HEK293T (cell line): ENCODE measurements at regions not wholly inside any gene's neighbourhood (a gene's known extent, or its start where the extent isn't known, plus 50 kb on each side); places are given as distances from the start of the nearest gene placed in this dataset.

Source experiments
- CTCF ChIA-PET: fragments of 350-600 bp; formaldehyde crosslinking; extraction: SDS; loops from one replicate; lab custom pipeline; 2021; ENCODE audit warnings: antibody characterized with exemption, inconsistent platforms; lab: Yijun Ruan, JAX
- POLR2A ChIA-PET: fragments of 350-600 bp; formaldehyde crosslinking; extraction: SDS; loops from one replicate; lab custom pipeline; 2020; ENCODE audit warnings: antibody characterized with exemption, inconsistent platforms; lab: Yijun Ruan, JAX
- DNase-seq: peaks from one replicate; pipeline ENCODE4 v3.0.0; 2012; ENCODE audit warnings: mixed read lengths; ENCODE audit errors: extremely low spot score
- ARNT ChIP-seq: fragments of 450-650 bp; IDR thresholded peaks from 2 replicates; pipeline ENCODE4 v1.6.1; 2017; ENCODE audit warnings: mild to moderate bottlenecking
- BHLHE40 ChIP-seq: fragments of 450-650 bp; IDR thresholded peaks from 2 replicates; pipeline ENCODE4 v1.6.1; 2016; ENCODE audit warnings: mild to moderate bottlenecking, moderate library complexity, borderline replicate concordance
- CTBP1 ChIP-seq: fragments of 450-650 bp; IDR thresholded peaks from 2 replicates; pipeline ENCODE4 v1.6.1; 2016; ENCODE audit warnings: borderline replicate concordance
- ELF4 ChIP-seq: fragments of 450-650 bp; IDR thresholded peaks from 2 replicates; pipeline ENCODE4 v1.6.1; 2017; ENCODE audit warnings: antibody characterized with exemption
- FOXA1 ChIP-seq: fragments of 450-650 bp; IDR thresholded peaks from 2 replicates; pipeline ENCODE4 v1.6.1; 2016; ENCODE audit warnings: mild to moderate bottlenecking
- FOXK2 ChIP-seq: fragments of 450-650 bp; IDR thresholded peaks from 2 replicates; pipeline ENCODE4 v1.6.1; 2016; ENCODE audit warnings: mild to moderate bottlenecking
- FOXM1 ChIP-seq: fragments of 450-650 bp; IDR thresholded peaks from 2 replicates; pipeline ENCODE4 v1.6.1; 2017; ENCODE audit warnings: mild to moderate bottlenecking, borderline replicate concordance
- HDGF ChIP-seq: fragments of 450-650 bp; IDR thresholded peaks from 2 replicates; pipeline ENCODE4 v1.6.1; 2017; ENCODE audit warnings: antibody characterized with exemption, borderline replicate concordance
- L3MBTL2 ChIP-seq: fragments of 450-650 bp; conservative IDR thresholded peaks from 2 replicates; pipeline ENCODE4 v1.6.1; 2016; ENCODE audit warnings: mild to moderate bottlenecking
- LEF1 ChIP-seq: fragments of 450-650 bp; IDR thresholded peaks from 2 replicates; pipeline ENCODE4 v1.6.1; 2017; ENCODE audit warnings: mild to moderate bottlenecking, borderline replicate concordance
- NFRKB ChIP-seq: fragments of 450-650 bp; IDR thresholded peaks from 2 replicates; pipeline ENCODE4 v1.6.1; 2016; ENCODE audit warnings: mild to moderate bottlenecking, moderate library complexity
- SP1 ChIP-seq: fragments of 450-650 bp; IDR thresholded peaks from 2 replicates; pipeline ENCODE4 v1.6.1; 2017
- SUZ12 ChIP-seq: fragments of 450-650 bp; IDR thresholded peaks from 2 replicates; pipeline ENCODE4 v1.6.1; 2016; ENCODE audit warnings: mild to moderate bottlenecking
- TARDBP ChIP-seq: fragments of 450-650 bp; IDR thresholded peaks from 2 replicates; pipeline ENCODE4 v1.6.1; 2016
- ZNF384 ChIP-seq: fragments of 450-650 bp; IDR thresholded peaks from 2 replicates; pipeline ENCODE4 v1.6.1; 2016
- TF ChIP-seq, protein P1 (sequence below): fragments of 450-650 bp; IDR thresholded peaks from 2 replicates; pipeline ENCODE4 v1.6.1; 2016

DNA sequence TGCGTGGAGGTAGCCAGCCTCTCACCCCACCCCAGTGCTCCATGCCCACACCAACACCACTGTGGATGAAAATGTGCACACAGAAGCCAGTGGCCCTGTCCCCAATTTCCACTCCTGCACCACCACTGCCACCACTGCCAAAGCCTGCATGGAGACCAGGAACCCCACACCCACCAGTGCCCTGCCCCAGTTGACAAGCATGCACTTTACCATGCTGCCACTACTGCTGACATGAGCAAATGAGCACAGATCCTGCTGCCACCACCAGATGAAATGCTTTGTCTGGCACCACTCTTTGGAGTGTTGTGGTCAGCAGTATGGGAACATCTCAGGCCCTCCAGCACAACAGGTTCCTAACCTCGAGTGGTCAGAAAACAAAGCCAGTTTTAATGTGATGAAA lies 104.1 kb downstream of the ATXN7L3B start:
- ChIA-PET POLR2A (no interaction called here), CTCF (no interaction called here)
- no peak for DNase-seq
- TF ChIP-seq BHLHE40, result no peak

DNA sequence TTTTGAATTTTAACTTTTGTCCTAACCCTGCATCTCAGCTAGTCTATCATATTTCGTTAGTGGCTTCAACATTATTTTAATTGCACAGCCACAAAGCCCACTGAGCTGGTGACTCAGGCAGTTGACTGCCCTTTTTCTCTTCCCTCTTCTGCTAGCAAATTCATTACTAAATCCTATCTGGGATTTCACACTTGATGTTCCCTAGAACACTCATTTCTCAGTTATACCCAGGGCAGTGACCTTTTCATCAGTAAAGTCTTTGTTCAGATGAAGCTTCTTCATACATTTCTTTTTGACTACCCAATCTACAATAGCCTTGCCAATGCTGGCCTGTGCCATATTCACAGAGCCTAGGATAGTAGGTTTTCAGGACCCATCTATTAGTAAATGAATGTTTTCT lies 107.0 kb downstream of the ATXN7L3B start:
- ChIA-PET CTCF (interaction anchor here (0.6 kb wide), 1 partner anchor 443 kb away, joined by 4 read pairs; no protein-coding TSS in a partner anchor), POLR2A (no interaction called here)
- no peak for DNase-seq
- TF ChIP-seq SUZ12 (no peak), SP1 (no peak), ARNT (no peak), L3MBTL2 (no peak), ZNF384 (no peak), LEF1 (no peak), BHLHE40 (no peak), CTBP1 (no peak), FOXA1 (no peak), FOXK2 (no peak), ELF4 (no peak), HDGF (no peak), NFRKB (no peak), TARDBP (no peak)
- TF ChIP-seq, protein P1, sequence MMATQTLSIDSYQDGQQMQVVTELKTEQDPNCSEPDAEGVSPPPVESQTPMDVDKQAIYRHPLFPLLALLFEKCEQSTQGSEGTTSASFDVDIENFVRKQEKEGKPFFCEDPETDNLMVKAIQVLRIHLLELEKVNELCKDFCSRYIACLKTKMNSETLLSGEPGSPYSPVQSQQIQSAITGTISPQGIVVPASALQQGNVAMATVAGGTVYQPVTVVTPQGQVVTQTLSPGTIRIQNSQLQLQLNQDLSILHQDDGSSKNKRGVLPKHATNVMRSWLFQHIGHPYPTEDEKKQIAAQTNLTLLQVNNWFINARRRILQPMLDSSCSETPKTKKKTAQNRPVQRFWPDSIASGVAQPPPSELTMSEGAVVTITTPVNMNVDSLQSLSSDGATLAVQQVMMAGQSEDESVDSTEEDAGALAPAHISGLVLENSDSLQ, result no peak

DNA sequence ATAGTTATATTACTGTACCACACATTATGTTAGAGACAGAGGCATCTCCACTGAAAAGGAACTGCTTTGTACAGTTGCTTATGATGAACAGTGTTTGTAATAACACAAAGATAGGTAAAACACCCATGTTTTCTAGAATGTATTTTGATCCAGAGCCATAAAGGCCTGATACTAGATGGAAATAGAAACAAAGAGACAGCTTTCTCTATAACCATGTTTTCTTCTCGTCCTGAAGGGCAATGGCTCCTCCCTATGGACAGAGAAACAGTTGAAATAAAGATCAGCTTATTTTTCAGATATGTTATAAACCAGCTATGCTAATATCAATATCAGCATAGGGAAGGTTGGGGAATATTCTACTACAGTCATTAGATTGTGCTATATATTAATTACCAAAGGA lies 109.2 kb downstream of the ATXN7L3B start:
- ChIA-PET CTCF (interaction anchor here (0.8 kb wide), 1 partner anchor 13 kb away, joined by 3 read pairs; no protein-coding TSS in a partner anchor), POLR2A (no interaction called here)
- peak; percentile 4 for DNase-seq
- TF ChIP-seq HDGF (no peak), CTBP1 (no peak), NFRKB (no peak), BHLHE40 (no peak), ARNT (no peak), SP1 (no peak), FOXA1 (no peak), TARDBP (no peak), ELF4 (no peak), LEF1 (no peak), SUZ12 (no peak), FOXM1 (no peak)
- TF ChIP-seq, protein P1, result no peak

DNA sequence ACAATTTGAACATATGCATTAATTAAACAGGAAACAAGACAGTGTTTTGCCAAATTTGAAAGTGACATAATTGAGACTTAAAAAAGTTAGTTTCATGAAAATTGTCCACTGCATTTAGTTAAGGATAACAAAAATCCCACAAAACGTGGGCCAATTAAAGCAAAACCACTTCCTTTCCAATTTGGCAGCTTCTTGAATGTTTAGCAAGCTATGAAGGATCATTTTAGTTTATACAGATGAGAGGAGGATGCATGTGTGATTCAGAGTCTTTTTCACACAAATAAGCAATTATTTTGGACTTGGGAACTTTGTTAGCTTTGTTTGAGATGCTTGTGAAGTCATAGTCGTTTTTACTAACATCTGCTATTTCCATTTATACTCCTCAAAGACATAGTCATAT lies 109.6 kb downstream of the ATXN7L3B start:
- ChIA-PET POLR2A (no interaction called here), CTCF (interaction anchor here (0.8 kb wide), 1 partner anchor 13 kb away, joined by 3 read pairs; no protein-coding TSS in a partner anchor)
- TF ChIP-seq L3MBTL2, result no peak
- no peak for TF ChIP-seq FOXM1
- TF ChIP-seq ARNT, result no peak
- no peak for TF ChIP-seq HDGF
- TF ChIP-seq NFRKB, result no peak
- TF ChIP-seq TARDBP, result no peak
- no peak for TF ChIP-seq FOXK2
- TF ChIP-seq ELF4, result no peak
- TF ChIP-seq BHLHE40, result no peak
- TF ChIP-seq FOXA1, result no peak
- no peak for DNase-seq

DNA sequence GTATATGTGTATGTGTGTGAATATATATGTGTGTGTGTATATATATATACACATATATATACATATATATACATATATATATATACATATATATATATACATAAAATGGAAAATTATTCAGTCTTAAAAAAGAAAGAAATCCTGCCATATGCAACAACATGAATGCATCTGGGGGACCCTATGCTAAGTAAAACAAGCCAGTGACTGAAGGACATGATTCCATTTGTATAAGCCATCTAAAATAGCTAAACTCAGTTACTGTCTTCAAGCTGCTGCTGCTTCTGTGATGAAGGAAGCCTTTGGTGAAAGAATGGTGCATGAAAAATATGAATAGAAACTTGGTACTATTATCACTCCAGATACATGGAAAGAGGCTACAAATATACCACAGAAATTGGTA lies 118.6 kb downstream of the ATXN7L3B start:
- ChIA-PET CTCF (no interaction called here), POLR2A (no interaction called here)
- DNase-seq, result no peak
- TF ChIP-seq FOXA1 (no peak), CTBP1 (no peak), FOXK2 (no peak), BHLHE40 (no peak), NFRKB (no peak), ARNT (no peak), LEF1 (no peak), TARDBP (no peak), ELF4 (no peak), L3MBTL2 (no peak), SUZ12 (no peak), SP1 (no peak)
- TF ChIP-seq, protein P1, result no peak

DNA sequence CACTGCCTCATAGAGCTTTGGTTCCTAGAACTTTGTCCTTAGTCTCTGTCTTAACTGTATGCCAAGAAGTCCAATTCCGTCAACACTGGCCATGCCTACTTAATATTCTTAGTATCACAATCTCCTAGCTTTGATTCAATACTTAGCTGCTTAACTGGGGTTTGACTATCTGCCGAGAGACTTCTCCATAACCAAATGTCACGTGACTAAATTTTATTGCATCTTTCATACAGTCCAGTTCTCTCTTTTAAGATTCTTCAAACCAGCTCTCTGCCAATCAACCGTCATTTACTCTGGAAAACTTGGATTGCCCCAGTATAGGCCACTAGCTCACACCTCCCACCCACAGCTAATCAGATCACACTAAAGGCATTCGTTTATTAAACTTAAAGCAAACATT lies 122.8 kb downstream of the ATXN7L3B start:
- ChIA-PET POLR2A (no interaction called here), CTCF (interaction anchor here (0.8 kb wide), 1 partner anchor 13 kb away, joined by 3 read pairs; no protein-coding TSS in a partner anchor)
- no peak for DNase-seq
- TF ChIP-seq ARNT (no peak), HDGF (no peak), SUZ12 (no peak), LEF1 (no peak), NFRKB (no peak), FOXM1 (no peak), TARDBP (no peak), CTBP1 (no peak), SP1 (no peak), FOXA1 (no peak), ZNF384 (no peak), BHLHE40 (no peak), ELF4 (no peak), FOXK2 (no peak), L3MBTL2 (no peak)
- TF ChIP-seq, protein P1, result no peak
